Frontal cortex (tissue), 3 donors: ENCODE measurements at regions not wholly inside any gene's neighbourhood (a gene's known extent, or its start where the extent isn't known, plus 50 kb on each side); places are given as distances from the start of the nearest gene placed in this dataset.
"Not testable (repeated sequence)": the region's sequence is repeated elsewhere in the genome, so short reads cannot be mapped to it uniquely, and the experiment has no call there.

Experiments used
- DNase-seq, 2 donors: peaks; one replicate each; pipeline ENCODE4 v3.0.0; 2012; ENCODE audit warnings: low spot score in 2 of 2
- FAIRE-seq: peaks from 2 replicates; lab custom pipeline; 2012; peaks lifted over from hg19 to GRCh38; lab: Jason Lieb, UNC
- donor health status: control.
- donor health status: control.
- donor health status: control.

GRCh38 chr15:26200427-26200826 is 337.3 kb upstream of the ATP10A start:
- DNase-seq, result no peak
- no peak for FAIRE-seq

- no peak for DNase-seq
- no peak for FAIRE-seq
Measured at GRCh38 chr15:26197719-26198118, 334.6 kb upstream of the ATP10A start.

- DNase-seq, result no peak
- no peak for FAIRE-seq
Measured at GRCh38 chr15:26197060-26197459, 333.9 kb upstream of the ATP10A start.

- FAIRE-seq, result no peak
- no peak for DNase-seq
Measured at GRCh38 chr15:26191193-26191592, 328.1 kb upstream of the ATP10A start.

- FAIRE-seq, DNase-seq: not testable (repeated sequence)
Measured at GRCh38 chr15:26186138-26186537, 323.0 kb upstream of the ATP10A start.

- no peak for DNase-seq
- FAIRE-seq, result no peak
Measured at GRCh38 chr15:26182441-26182840, 319.3 kb upstream of the ATP10A start.

GRCh38 chr15:26179906-26180305 is 316.8 kb upstream of the ATP10A start:
- no peak for FAIRE-seq
- no peak for DNase-seq

GRCh38 chr15:26178640-26179220 is 315.6 kb upstream of the ATP10A start:
- FAIRE-seq, result no peak
- no peak for DNase-seq

GRCh38 chr15:26177816-26178215 is 314.7 kb upstream of the ATP10A start:
- FAIRE-seq, result no peak

GRCh38 chr15:26176831-26177230 is 313.7 kb upstream of the ATP10A start:
- FAIRE-seq, result no peak
- DNase-seq, result no peak

More at GRCh38 chr15:26177816-26178215, 314.7 kb upstream of the ATP10A start:
- DNase-seq, result no peak

GRCh38 chr15:26171266-26171665 is 308.1 kb upstream of the ATP10A start:
- FAIRE-seq (no peak), DNase-seq (no peak)

- DNase-seq (no peak), FAIRE-seq (no peak)
Measured at GRCh38 chr15:26166429-26166828, 303.3 kb upstream of the ATP10A start.

GRCh38 chr15:26165546-26165945 is 302.4 kb upstream of the ATP10A start:
- FAIRE-seq (no peak), DNase-seq (no peak)

GRCh38 chr15:26160343-26160742 is 297.2 kb upstream of the ATP10A start:
- FAIRE-seq (no peak), DNase-seq (no peak)

- no peak for FAIRE-seq
- no peak for DNase-seq
Measured at GRCh38 chr15:26158176-26158575, 295.0 kb upstream of the ATP10A start.

- DNase-seq, result peak in 1 of 2 donors; percentile 34
- no peak for FAIRE-seq
Measured at GRCh38 chr15:26157081-26157480, 294.0 kb upstream of the ATP10A start.

- DNase-seq (no peak), FAIRE-seq (no peak)
Measured at GRCh38 chr15:26156051-26156450, 292.9 kb upstream of the ATP10A start.

GRCh38 chr15:26148156-26148860 is 285.2 kb upstream of the ATP10A start:
- no peak for FAIRE-seq

GRCh38 chr15:26146202-26146601 is 283.1 kb upstream of the ATP10A start:
- no peak for DNase-seq
- FAIRE-seq, result no peak

More at GRCh38 chr15:26148156-26148860, 285.2 kb upstream of the ATP10A start:
- DNase-seq, result no peak

GRCh38 chr15:26145796-26146195 is 282.7 kb upstream of the ATP10A start:
- FAIRE-seq, result no peak
- DNase-seq, result no peak

- FAIRE-seq (no peak), DNase-seq (no peak)
Measured at GRCh38 chr15:26144836-26145235, 281.7 kb upstream of the ATP10A start.

- no peak for FAIRE-seq
- no peak for DNase-seq
Measured at GRCh38 chr15:26143221-26143620, 280.1 kb upstream of the ATP10A start.
